HG02623 (cell line): ENCODE measurements at regions not wholly inside any gene's neighbourhood (a gene's known extent, or its start where the extent isn't known, plus 50 kb on each side); places are given as distances from the start of the nearest gene placed in this dataset.

ENCODE experiments used
- ATAC-seq: cut with Tn5 transposase; IDR thresholded peaks from one replicate; pipeline ENCODE4 v1.9.1; 2021; ENCODE audit warnings: moderate library complexity; ENCODE audit not compliant: unreplicated experiment

DNA sequence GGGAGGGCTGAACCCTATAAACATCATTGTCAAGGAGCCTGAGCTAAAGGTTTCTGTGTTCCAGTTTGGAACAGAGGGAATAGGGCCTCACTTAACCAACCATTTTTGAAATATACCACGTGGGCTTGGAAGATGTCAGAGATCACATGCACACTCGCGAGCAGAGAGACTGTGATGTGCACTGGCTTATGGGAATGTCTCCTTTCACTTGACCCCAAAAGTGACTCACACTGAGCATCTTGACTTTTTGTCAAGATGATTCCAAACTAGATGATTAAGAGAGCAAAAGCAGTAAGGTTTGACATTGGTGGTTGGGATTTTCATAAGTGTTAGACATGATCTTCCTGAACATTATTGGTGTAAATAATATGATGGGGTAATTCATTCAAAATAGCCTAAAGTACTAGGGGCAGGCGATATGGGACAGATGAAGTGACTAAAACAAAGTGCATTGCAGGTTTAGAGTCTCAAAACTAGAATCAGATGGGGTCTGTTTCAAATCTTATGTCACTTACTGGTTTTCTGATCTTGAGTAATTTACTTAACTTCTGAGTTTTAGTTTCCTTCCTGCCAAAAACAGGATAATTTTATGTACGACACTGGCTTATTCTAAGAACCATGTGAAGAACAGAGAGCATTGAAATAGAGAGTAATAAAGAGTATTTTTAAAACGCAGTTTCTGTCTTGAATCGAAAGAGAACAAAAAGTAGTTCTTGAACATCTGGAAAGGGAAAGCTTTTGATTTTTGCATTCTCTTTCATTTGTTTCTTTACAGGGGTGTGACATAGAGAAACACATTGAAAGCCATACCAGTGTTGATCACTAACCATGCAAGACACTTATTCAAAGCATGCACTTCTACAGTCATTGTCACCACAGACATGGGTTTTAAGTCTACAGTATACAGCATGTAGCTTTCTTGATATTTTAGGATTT is 383.0 kb downstream of the DIRAS2 start:
- ATAC-seq, result peak; percentile 47

DNA sequence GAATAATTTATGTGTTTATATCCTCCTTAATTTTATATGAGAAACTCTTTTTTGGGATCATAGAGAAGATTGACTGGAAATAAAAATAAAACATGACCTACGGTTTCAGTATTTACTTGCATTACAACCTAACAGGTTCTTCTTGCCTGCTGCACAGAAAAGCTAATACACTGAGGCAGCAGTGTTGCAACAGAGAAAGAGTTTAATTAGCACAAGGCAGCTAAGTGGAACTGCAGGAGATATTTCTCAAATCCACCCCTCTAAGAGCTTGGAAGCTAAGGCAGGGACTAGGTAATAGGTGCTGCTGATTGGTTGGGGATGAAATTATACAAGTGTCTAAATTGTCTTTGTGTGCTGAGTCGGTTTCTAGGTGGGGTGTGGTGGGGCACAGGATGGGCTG is 380.9 kb downstream of the DIRAS2 start:
- no peak for ATAC-seq

DNA sequence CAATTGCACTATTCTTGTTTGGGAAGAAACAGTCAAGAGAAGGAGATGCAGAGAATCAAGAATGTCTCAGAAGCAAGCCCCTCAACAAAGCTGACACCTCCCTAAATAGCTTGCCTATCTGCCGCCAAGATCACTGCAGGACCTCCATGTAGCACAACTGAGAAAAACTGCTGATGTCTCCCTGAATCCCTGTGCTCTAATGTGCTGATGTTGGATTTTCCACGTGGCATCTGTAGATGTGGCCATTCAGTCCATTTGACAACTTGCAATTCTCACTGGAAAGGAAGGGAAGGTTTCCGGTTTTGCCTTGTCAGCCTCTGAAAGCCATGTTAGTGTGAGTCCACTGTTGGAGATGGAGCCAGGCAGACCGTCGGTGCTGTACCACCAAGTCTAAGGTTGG is 374.0 kb downstream of the DIRAS2 start:
- ATAC-seq, result no peak

DNA sequence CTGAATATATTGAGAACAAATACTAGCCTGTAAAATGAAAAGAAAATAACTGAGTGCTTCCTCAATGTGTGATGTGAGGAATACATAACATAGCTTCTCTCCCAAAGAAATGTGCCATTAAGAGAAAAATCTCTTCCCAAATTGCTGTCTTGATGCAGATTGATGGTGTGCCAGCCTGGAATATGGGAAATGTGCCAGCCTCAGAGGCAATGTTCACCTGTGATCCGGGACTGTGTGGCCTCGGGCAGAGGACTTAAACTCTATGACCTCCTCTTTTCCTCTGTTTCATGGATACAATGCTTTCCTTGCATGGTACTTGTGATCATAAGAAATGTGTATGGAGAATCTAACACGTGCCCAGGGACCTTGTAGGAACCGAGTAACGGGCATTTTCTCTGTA is 370.9 kb downstream of the DIRAS2 start:
- no peak for ATAC-seq

DNA sequence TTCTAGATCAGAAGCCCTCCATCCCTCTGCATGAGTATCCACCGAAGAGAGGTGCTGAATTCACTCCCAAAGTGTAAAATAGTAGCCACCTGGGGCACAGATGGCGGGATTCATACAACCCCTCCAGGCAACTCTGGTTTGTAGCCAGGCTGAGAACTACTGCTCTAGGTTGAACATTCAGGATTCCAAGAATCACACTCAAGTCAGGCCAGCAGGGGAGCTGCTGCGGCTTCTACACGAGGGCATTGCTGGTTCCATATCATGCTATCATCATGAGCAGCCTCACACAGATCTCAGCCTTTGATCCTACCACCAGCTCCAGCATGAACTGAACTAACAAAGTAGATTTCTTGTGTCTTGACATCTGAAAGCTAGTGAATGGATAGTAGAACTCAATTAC is 367.9 kb downstream of the DIRAS2 start:
- no peak for ATAC-seq

DNA sequence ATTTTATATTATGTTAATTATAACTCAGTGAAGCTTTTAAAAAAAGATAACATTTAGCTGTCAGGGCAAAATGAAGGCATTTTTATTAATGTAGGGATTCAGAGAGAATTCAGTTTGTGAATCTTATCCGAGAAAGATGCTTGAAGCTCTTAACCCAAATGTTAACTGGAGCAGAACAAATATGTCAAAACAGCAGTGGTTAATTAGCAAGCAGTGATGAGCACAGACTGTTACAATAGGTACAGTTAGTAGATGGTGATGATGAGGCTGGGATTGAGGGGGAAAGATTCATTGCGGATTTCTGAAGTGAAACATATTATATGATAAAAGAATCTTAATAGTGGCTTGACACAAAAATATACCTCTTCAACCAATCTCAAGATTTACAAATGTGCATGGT is 356.7 kb downstream of the DIRAS2 start:
- no peak for ATAC-seq

DNA sequence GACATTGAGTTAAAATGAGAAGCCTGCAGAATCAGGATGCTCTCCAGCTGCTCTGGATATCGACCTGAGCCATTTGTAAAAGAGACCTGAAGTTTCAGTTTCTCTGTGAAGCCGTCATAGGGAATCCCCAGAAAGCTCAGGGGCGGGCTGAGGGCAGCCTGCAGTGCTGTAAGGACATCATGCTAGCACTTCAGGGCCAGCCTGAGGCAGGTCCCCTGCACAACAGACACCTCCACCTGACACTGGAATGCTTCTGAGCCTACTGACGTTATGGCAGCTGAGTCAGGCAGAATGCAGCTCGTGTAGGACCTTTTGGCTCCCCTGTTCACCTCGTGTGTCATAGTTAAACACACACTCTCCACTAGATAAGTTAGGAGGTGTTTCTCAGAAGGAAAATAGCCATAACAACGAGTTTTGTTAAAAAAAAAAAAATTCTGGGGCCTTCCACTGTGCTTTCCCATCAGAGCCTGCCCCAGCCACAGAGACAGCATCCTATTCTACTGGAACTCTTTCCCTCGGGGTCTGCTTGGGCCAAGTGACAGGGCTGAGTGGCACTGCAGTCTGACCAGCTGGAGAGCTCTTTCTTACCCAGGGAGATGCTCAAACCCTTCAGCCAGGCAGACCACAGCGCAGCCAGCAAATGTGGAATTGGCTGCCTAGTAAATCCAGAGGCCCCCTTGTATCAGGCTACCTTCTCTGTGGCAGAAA is 354.9 kb downstream of the DIRAS2 start:
- peak; percentile 95 for ATAC-seq

DNA sequence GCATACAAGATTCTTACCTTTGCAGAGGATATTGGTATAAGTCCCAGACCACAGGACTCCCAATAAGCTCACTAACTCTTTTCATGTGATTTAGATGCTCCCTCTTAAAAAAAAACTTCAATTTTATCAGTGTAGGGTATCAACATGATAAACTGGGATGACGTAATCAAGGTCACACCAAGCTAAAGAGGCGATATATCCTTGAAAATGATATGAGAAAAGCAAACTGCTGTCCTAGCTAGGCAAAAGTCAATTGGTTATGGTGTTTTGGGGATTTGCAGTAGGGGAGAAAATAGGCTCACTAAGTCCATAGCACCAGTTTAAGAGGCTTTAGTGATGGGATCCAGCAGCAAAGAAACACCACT is 354.4 kb downstream of the DIRAS2 start:
- ATAC-seq, result no peak

DNA sequence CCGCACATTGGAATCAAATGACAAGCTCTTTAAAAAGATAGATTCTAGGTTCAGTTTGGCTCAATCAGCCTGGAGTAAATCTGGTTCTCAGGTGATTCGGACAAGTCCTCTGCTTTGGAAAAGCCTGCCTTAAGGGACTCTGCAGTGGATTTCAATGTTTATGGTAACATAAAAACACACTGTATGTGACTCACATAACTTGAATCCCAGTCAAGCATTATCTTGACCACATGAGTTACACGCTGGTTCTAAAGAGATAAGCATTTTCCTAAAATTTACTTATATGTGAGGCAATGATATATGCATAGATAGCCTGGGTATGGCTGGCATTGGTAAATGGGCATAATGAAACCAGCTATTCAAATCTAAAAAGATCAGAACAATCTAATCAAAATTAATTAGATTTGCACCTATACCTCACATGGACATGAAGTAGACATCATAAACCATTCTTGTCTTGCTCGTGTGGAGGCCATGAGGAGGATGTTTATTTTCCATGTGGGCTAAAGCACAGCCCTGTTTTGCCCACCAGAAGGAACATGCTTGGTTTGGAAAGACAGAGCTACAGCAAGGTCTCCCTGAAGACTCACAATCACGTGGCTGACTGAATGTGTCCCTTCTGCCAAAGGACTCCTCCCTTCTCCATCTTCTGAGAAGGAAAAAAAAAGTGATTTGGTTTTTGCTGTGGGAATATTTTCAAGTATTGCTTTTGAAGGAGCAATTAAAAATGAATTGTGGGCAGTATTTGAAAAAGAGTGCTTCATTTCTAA is 351.7 kb downstream of the DIRAS2 start:
- ATAC-seq, result no peak

DNA sequence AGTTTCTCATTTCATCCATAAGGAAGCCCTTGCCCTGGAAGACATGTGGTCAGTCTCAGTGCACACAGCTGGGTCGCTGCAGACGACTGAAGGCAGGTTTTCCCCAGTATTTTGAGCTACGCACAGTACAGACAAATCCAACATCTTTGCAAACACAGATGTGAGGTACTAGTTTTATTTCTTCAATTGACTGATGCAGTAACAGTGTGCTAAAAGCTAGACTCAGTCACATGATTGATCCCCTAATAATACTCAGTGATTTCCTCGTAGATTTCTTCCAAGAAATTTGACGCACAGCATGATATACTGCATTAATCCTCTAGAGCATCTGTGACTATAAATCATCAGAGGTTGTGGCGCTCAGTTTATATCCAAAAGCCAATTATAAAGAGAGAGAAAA is 346.1 kb downstream of the DIRAS2 start:
- ATAC-seq, result no peak

DNA sequence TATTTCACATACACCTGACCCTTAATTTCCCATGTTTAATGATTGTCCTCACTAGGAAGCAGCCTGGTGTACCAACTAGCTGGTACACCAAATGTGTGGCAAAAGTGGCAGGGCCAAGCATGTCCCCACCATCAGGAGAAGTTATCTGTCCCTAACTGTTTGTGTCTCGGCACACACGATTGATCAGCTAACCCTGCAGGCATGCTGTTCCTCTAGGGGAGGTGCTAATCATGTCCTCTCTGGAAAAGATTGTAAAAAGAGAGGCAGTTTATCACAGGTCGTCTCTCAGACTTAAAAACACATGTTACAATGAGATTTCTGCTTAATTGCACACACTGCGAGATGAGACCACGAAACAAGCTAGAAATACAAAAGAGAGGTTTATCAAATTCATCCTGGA is 342.7 kb downstream of the DIRAS2 start:
- no peak for ATAC-seq

DNA sequence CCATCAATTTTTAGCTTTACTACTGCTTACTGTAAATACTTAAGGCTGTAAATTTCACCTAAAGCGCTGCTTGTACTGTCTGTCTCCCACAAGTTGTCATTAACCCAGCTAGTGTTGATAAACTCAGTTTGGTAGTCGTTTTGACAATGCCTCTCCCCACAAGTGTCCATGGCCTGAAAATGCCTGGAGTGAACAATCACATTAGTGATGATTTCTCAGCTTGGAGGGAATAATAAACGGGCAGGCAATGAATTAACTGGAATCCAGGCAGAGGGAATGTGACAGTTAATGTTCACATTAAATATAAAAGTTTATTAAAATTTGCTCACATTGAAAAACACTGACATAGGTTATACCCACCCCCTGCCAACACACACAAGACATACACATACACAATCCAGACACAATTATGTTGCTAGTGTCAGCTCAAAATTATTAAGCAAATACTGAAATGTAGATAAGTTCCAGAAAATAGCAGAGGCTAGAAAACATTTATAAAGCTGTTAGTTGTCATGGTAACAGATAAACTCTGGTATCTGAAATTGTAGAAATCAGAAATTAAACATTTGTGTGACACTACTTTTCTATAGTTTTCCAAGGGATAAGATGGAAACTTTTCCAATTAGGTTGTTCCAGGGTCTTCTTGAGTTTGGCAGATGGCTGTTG is 341.9 kb downstream of the DIRAS2 start:
- no peak for ATAC-seq

DNA sequence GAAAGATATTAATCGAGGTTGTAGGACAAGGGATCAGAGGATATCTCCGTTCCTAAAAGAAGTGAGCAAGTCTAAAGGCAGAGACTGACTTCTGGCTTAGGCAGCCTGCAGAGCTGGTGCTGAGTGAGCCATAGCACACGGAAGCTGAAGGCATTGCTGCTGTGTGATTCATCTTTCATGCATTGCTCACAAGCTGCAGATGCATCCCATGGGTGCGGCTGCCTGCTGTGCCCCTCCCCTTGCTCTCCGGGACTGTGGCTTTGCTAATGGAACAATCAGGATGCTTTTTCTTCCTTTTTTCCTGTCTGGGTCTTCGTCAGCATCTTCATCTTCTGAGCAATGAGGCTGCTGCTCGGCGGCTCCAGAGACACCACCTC is 341.4 kb downstream of the DIRAS2 start:
- ATAC-seq, result no peak

DNA sequence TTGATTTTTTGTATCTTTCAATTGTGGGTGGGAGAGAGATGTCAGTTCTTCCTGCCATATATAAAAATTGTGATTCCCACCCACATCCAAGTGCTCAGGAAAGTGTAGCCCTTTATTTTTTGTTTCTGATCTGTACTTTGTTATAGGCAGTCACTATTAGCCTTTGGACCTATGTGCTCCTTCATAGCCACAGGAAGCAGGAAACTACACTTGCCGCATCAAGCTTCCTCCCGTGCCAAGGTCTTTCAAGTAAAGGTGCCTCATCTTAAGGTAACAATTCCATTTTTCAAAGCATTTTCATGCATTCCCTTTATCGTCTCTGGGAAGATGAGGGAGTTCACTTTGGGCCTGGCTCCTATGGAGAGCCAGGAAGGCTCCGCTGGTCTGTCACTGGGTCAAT is 339.0 kb downstream of the DIRAS2 start:
- no peak for ATAC-seq

DNA sequence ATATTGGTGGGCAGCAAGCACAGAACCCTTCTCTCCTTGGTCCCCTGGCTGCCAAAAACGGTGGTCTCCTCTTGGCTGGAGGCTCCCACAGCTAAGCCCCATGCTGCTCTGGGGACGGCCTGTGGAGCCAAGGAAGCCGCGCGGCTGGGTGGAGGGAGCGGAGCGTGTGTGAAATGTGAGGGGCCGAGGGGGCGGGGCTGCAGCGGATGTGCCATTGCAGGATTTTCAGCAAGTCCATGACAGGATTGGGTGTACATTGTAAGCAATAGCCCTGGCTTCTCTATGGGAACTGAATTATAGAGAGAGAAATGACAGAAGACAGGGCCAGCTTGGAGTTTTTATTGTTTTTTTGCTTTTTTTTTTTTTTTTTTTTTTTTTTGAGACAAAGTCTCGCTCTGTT is 336.5 kb downstream of the DIRAS2 start:
- ATAC-seq, result no peak

DNA sequence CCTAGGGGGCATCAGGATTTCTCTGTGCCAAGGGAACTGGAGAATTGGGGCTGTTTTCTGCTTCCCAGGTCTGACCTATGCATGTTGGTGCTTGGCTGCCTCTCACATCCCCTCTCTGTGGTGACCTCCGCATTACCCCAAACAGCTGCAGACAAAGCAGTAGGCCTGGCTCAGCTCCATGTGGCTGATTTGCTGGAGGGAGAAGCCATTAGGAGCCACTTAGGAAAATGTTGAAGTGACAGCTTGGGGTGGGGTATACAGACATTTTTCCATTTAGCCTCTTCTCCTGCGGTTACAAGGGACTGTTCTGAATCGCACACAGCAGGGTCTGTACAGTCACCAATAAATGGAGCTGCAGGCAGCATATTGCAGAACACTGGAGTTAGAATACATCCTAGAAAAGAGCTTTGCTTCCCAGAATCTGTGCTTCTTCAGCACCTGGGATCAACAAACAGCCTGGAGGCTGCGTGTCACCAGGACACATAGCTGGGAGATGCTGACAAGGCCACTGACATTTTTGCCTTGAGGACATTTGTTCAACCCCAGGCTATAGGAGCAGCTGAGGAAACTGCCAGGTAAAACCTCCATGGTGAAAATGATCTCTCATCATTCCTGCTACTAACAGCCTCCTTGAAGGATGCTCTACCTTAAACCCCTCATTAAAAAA is 335.3 kb downstream of the DIRAS2 start:
- no peak for ATAC-seq

DNA sequence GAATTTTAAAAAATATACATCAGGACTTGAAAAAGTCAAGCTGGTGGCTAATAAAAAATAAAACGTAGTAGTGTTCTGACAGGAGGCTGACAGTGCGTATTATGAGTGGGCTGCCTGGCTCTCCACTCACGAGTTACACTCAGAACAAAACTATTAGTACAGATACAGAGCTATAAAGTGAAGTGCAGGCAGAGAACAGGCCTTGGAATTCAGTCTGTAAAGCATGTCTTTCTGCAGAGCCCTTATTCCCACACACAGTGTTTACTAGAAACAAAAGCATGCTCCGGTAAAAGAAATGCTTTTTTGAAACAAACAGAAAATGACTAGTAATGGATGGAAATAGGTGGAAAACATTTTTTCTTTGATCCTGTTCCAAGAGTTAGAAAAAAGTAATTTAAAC is 334.7 kb downstream of the DIRAS2 start:
- ATAC-seq, result no peak

DNA sequence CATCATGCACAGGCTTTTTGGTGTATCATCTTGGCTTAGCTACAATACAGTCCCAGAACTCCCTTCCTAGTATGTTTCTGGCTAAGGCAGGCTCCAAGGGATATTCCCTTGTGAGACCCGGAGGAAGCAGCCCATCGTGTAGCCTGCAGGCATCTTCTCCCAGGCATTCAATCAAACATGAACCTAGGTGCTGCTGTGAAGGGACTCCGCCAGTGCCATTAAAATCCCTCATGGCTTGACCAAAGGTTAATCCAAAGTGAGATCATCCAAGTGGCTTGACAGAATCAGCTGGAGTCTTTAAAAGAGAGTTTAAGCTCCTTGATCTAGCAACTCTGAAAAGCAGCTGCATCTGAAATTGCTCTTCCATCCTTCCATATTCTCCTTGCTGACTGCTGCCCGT is 333.9 kb downstream of the DIRAS2 start:
- no peak for ATAC-seq

DNA sequence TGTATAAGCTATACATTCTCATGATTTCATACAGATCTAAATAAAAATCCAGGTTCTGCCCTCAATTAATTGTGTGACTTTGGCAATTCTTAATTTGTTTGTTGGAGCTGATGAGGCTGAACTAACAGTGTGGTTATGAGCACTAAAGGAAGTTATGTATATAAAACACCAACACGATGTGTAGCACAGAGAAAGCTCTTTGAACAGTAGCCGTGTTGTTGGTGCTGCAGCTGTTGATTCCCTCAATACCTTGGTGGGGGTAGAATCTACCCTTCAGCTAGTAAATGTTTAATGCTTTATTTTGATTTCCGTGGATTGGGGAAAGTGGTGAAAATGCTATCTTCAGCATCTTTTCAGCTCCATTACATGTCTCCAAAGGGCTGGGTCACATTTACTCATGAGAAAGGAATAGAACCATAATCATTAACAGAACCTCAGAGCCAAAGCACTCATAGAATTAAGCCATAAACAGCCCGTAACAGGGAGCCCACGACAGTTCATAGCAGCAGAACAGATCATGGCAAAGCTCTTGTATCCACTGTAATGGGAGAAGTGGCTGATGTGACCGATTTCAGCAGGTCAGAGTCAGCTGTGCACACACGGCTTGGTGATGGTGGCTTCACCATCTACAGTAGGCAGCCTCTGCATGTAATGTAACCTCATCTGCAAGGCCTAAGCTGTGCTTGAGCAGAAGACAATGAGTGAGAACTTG is 332.7 kb downstream of the DIRAS2 start:
- ATAC-seq, result no peak

DNA sequence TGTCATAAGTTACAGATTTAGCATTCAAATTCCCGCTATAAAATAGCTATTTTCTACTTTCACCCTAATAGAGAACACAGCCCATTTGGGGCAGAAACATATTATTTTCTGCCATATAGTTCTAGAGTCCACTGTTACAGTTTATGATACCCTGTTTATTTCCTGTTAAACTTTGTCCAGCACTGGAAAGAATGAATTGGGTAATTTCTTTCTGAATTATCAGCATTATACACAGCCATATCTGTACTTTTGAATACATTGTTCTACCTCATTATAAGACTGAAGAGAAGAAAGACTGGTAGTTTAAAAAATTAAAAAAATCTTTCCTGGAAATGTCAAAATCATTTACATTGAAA is 332.1 kb downstream of the DIRAS2 start:
- no peak for ATAC-seq
